Loucy (cell line): ENCODE measurements at regions not wholly inside any gene's neighbourhood (a gene's known extent, or its start where the extent isn't known, plus 50 kb on each side); places are given as distances from the start of the nearest gene placed in this dataset.

ENCODE experiments used
- EZH2phosphoT487 ChIP-seq: fragments of 200-600 bp; IDR thresholded peaks from 2 replicates; pipeline ENCODE4 v1.6.1; 2018; ENCODE audit warnings: antibody characterized with exemption, mild to moderate bottlenecking, moderate library complexity, borderline replicate concordance
- TF ChIP-seq, protein P1 (sequence below): fragments of 200-600 bp; sonication (generic); conservative IDR thresholded peaks from 2 replicates; pipeline ENCODE4 v1.5.1; 2014; ENCODE audit warnings: mild to moderate bottlenecking, antibody characterized with exemption, low read length

DNA sequence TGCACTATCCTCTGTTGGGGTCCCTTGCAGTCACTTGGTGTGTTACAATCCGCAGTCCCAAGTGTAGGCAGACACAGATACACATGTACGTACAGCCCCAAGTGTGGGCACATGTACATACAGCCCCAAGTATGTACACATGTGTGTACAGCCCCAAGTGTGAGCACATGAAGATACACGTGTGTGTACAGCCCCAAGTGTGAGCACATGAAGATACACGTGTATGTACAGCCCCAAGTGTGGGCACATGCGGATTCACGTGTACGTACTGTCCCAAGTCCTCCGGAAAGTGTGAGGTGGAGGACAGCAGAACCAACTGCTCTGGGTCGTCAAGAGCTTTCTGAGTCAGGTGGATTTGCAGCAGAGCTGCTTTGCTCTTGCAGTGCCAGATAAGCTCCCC is 440.0 kb downstream of the ZNF516 start:
- TF ChIP-seq, protein P1, sequence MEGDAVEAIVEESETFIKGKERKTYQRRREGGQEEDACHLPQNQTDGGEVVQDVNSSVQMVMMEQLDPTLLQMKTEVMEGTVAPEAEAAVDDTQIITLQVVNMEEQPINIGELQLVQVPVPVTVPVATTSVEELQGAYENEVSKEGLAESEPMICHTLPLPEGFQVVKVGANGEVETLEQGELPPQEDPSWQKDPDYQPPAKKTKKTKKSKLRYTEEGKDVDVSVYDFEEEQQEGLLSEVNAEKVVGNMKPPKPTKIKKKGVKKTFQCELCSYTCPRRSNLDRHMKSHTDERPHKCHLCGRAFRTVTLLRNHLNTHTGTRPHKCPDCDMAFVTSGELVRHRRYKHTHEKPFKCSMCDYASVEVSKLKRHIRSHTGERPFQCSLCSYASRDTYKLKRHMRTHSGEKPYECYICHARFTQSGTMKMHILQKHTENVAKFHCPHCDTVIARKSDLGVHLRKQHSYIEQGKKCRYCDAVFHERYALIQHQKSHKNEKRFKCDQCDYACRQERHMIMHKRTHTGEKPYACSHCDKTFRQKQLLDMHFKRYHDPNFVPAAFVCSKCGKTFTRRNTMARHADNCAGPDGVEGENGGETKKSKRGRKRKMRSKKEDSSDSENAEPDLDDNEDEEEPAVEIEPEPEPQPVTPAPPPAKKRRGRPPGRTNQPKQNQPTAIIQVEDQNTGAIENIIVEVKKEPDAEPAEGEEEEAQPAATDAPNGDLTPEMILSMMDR: no peak
- no peak for TF ChIP-seq EZH2phosphoT487
